GM19397 (cell line): ENCODE measurements at regions not wholly inside any gene's neighbourhood (a gene's known extent, or its start where the extent isn't known, plus 50 kb on each side); places are given as distances from the start of the nearest gene placed in this dataset.

ENCODE experiments used
- ATAC-seq: cut with Tn5 transposase; IDR thresholded peaks from one replicate; pipeline ENCODE4 v1.9.1; 2021; ENCODE audit warnings: mild to moderate bottlenecking, moderate library complexity; ENCODE audit not compliant: unreplicated experiment

- no peak for ATAC-seq
Observed at GRCh38 chr12:46908936-46909635, 83.3 kb upstream of the SLC38A4 start.

- no peak for ATAC-seq
Observed at GRCh38 chr12:46910830-46911229, 85.0 kb upstream of the SLC38A4 start.

GRCh38 chr12:46914336-46914735, 88.5 kb upstream of the SLC38A4 start:
- ATAC-seq: no peak

- no peak for ATAC-seq
Observed at GRCh38 chr12:46915082-46915481, 89.3 kb upstream of the SLC38A4 start.

GRCh38 chr12:46915836-46916235, 90.0 kb upstream of the SLC38A4 start:
- no peak for ATAC-seq

- no peak for ATAC-seq
Observed at GRCh38 chr12:46916796-46917419, 91.1 kb upstream of the SLC38A4 start.

GRCh38 chr12:46917821-46918220, 92.0 kb upstream of the SLC38A4 start:
- no peak for ATAC-seq

- no peak for ATAC-seq
Observed at GRCh38 chr12:46918631-46919030, 92.8 kb upstream of the SLC38A4 start.

GRCh38 chr12:46919666-46920400, 94.0 kb upstream of the SLC38A4 start:
- no peak for ATAC-seq

GRCh38 chr12:46920499-46920898, 94.7 kb upstream of the SLC38A4 start:
- no peak for ATAC-seq

GRCh38 chr12:46921048-46921763, 95.4 kb upstream of the SLC38A4 start:
- no peak for ATAC-seq

GRCh38 chr12:46921764-46922133, 96.0 kb upstream of the SLC38A4 start:
- ATAC-seq: no peak

GRCh38 chr12:46926526-46926925, 100.7 kb upstream of the SLC38A4 start:
- no peak for ATAC-seq

GRCh38 chr12:46930101-46930500, 104.3 kb upstream of the SLC38A4 start:
- no peak for ATAC-seq

- ATAC-seq: no peak
Observed at GRCh38 chr12:46933947-46934346, 108.2 kb upstream of the SLC38A4 start.

- no peak for ATAC-seq
Observed at GRCh38 chr12:46934374-46935111, 108.7 kb upstream of the SLC38A4 start.

- ATAC-seq: no peak
Observed at GRCh38 chr12:46935271-46935847, 109.6 kb upstream of the SLC38A4 start.

- ATAC-seq: no peak
Observed at GRCh38 chr12:46936042-46936441, 110.2 kb upstream of the SLC38A4 start.

GRCh38 chr12:46938071-46938678, 112.4 kb upstream of the SLC38A4 start:
- ATAC-seq: no peak

- no peak for ATAC-seq
Observed at GRCh38 chr12:46941981-46942380, 116.2 kb upstream of the SLC38A4 start.
